ENCODE measurements at regions not wholly inside any gene's neighbourhood (a gene's known extent, or its start where the extent isn't known, plus 50 kb on each side); places are given as distances from the start of the nearest gene placed in this dataset.
"Not testable (repeated sequence)": the region's sequence is repeated elsewhere in the genome, so short reads cannot be mapped to it uniquely, and the experiment has no call there.

- H3K36me3 ChIP-seq (ENCODE audit: control insufficient read depth, insufficient read depth, low read length); H3K9ac ChIP-seq (ENCODE audit: low read length); H3K4me3 ChIP-seq (ENCODE audit: low read depth, low read length); H3K4me1 ChIP-seq (ENCODE audit: control insufficient read depth, insufficient read depth, low read length); H3K27ac ChIP-seq (ENCODE audit: low read depth, low read length); H3K27me3 ChIP-seq (ENCODE audit: control insufficient read depth, insufficient read depth, low read length): not testable (repeated sequence)
- H3K9me3 ChIP-seq (ENCODE audit: control insufficient read depth, insufficient read depth, low read depth, low read length) = peaks cover 35% of the 10 kb centered on the region; the same call in 1 of the 2 replicates
Measured at GRCh38 chr14:105642486-105642885, 116.1 kb downstream of the TMEM121 start.

DNA sequence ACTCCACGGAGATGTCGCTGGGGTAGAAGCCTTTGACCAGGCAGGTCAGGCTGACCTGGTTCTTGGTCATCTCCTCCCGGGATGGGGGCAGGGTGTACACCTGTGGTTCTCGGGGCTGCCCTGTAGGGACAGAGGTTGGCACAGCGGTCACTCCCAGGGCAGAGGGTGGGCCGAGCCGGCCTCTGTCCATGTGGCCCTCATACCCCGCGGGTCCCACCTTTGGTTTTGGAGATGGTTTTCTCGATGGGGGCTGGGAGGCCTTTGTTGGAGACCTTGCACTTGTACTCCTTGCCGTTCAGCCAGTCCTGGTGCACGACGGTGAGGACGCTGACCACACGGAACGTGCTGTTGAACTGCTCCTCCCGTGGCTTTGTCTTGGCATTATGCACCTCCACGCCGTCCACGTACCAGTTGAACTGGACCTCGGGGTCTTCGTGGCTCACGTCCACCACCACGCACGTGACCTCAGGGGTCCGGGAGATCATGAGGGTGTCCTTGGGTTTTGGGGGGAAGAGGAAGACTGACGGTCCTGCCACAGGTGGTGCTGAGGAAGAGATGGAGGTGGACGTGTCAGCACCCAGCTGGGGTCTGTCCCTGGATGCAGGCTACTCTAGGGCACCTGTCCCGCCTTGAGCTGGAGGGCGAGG, 117.1 kb downstream of the TMEM121 start:
- not testable (repeated sequence) for H3K4me3 ChIP-seq (ENCODE audit: low read depth, low read length); H3K9ac ChIP-seq (ENCODE audit: low read length); H3K4me1 ChIP-seq (ENCODE audit: control insufficient read depth, insufficient read depth, low read length); H3K36me3 ChIP-seq (ENCODE audit: control insufficient read depth, insufficient read depth, low read length); H3K27me3 ChIP-seq (ENCODE audit: control insufficient read depth, insufficient read depth, low read length); H3K27ac ChIP-seq (ENCODE audit: low read depth, low read length)
- peaks cover 44% of the 10 kb centered on the region; the same call in 1 of the 2 replicates for H3K9me3 ChIP-seq (ENCODE audit: control insufficient read depth, insufficient read depth, low read depth, low read length)

DNA sequence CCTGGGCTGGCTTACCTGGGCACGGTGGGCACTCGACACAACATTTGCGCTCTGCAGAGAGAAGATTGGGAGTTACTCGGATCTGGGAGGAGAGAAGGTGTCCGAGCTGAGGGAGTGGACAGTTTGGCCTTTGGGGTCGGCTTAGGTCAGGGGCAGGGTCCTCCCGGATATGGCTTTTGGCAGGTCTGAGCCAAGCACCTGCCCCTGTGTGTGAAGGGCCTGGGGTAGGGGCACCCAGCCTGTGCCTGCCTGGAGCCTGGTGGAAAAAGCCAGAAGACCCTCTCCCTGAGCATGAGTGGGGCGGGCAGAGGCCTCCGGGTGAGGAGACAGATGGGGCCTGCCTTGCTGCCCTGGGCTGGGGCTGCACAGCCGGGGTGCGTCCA, 117.7 kb downstream of the TMEM121 start:
- H3K4me3 ChIP-seq (ENCODE audit: low read depth, low read length); H3K27me3 ChIP-seq (ENCODE audit: control insufficient read depth, insufficient read depth, low read length); H3K9ac ChIP-seq (ENCODE audit: low read length); H3K4me1 ChIP-seq (ENCODE audit: control insufficient read depth, insufficient read depth, low read length); H3K27ac ChIP-seq (ENCODE audit: low read depth, low read length); H3K36me3 ChIP-seq (ENCODE audit: control insufficient read depth, insufficient read depth, low read length): not testable (repeated sequence)
- peaks cover 49% of the 10 kb centered on the region; the same call in 1 of the 2 replicates for H3K9me3 ChIP-seq (ENCODE audit: control insufficient read depth, insufficient read depth, low read depth, low read length)

- not testable (repeated sequence) for H3K4me1 ChIP-seq (ENCODE audit: control insufficient read depth, insufficient read depth, low read length); H3K27me3 ChIP-seq (ENCODE audit: control insufficient read depth, insufficient read depth, low read length); H3K4me3 ChIP-seq (ENCODE audit: low read depth, low read length); H3K27ac ChIP-seq (ENCODE audit: low read depth, low read length); H3K9ac ChIP-seq (ENCODE audit: low read length); H3K36me3 ChIP-seq (ENCODE audit: control insufficient read depth, insufficient read depth, low read length)
- H3K9me3 ChIP-seq (ENCODE audit: control insufficient read depth, insufficient read depth, low read depth, low read length) = peaks cover 53% of the 10 kb centered on the region; the same call in 1 of the 2 replicates
Measured at GRCh38 chr14:105644457-105644856, 118.1 kb downstream of the TMEM121 start.

- H3K27me3 ChIP-seq (ENCODE audit: control insufficient read depth, insufficient read depth, low read length); H3K4me1 ChIP-seq (ENCODE audit: control insufficient read depth, insufficient read depth, low read length); H3K27ac ChIP-seq (ENCODE audit: low read depth, low read length); H3K4me3 ChIP-seq (ENCODE audit: low read depth, low read length); H3K9ac ChIP-seq (ENCODE audit: low read length); H3K36me3 ChIP-seq (ENCODE audit: control insufficient read depth, insufficient read depth, low read length): not testable (repeated sequence)
- peaks cover 56% of the 10 kb centered on the region; the same call in 1 of the 2 replicates for H3K9me3 ChIP-seq (ENCODE audit: control insufficient read depth, insufficient read depth, low read depth, low read length)
Measured at GRCh38 chr14:105644891-105645290, 118.5 kb downstream of the TMEM121 start.

- not testable (repeated sequence) for H3K4me1 ChIP-seq (ENCODE audit: control insufficient read depth, insufficient read depth, low read length); H3K4me3 ChIP-seq (ENCODE audit: low read depth, low read length); H3K27me3 ChIP-seq (ENCODE audit: control insufficient read depth, insufficient read depth, low read length); H3K36me3 ChIP-seq (ENCODE audit: control insufficient read depth, insufficient read depth, low read length); H3K27ac ChIP-seq (ENCODE audit: low read depth, low read length); H3K9ac ChIP-seq (ENCODE audit: low read length)
- H3K9me3 ChIP-seq (ENCODE audit: control insufficient read depth, insufficient read depth, low read depth, low read length) = peaks cover 60% of the 10 kb centered on the region; the same call in 1 of the 2 replicates
Measured at GRCh38 chr14:105645389-105645788, 119.0 kb downstream of the TMEM121 start.

- H3K27ac ChIP-seq (ENCODE audit: low read depth, low read length) = no peak overlapping the region
- H3K4me1 ChIP-seq (ENCODE audit: control insufficient read depth, insufficient read depth, low read length) = no peaks in the 10 kb centered on the region
- no peak overlapping the region for H3K4me3 ChIP-seq (ENCODE audit: low read depth, low read length)
- no peaks in the 10 kb centered on the region for H3K36me3 ChIP-seq (ENCODE audit: control insufficient read depth, insufficient read depth, low read length)
- H3K9me3 ChIP-seq (ENCODE audit: control insufficient read depth, insufficient read depth, low read depth, low read length) = peaks cover 56% of the 10 kb centered on the region; the same call in 1 of the 2 replicates
- no peaks in the 10 kb centered on the region for H3K27me3 ChIP-seq (ENCODE audit: control insufficient read depth, insufficient read depth, low read length)
- no peak overlapping the region for H3K9ac ChIP-seq (ENCODE audit: low read length)
Measured at GRCh38 chr14:105646175-105646574, 119.8 kb downstream of the TMEM121 start.

- H3K4me3 ChIP-seq (ENCODE audit: low read depth, low read length); H3K4me1 ChIP-seq (ENCODE audit: control insufficient read depth, insufficient read depth, low read length); H3K27ac ChIP-seq (ENCODE audit: low read depth, low read length); H3K9ac ChIP-seq (ENCODE audit: low read length); H3K36me3 ChIP-seq (ENCODE audit: control insufficient read depth, insufficient read depth, low read length); H3K27me3 ChIP-seq (ENCODE audit: control insufficient read depth, insufficient read depth, low read length): not testable (repeated sequence)
- H3K9me3 ChIP-seq (ENCODE audit: control insufficient read depth, insufficient read depth, low read depth, low read length) = peaks cover 52% of the 10 kb centered on the region; the same call in 1 of the 2 replicates
Measured at GRCh38 chr14:105646711-105647281, 120.4 kb downstream of the TMEM121 start.

DNA sequence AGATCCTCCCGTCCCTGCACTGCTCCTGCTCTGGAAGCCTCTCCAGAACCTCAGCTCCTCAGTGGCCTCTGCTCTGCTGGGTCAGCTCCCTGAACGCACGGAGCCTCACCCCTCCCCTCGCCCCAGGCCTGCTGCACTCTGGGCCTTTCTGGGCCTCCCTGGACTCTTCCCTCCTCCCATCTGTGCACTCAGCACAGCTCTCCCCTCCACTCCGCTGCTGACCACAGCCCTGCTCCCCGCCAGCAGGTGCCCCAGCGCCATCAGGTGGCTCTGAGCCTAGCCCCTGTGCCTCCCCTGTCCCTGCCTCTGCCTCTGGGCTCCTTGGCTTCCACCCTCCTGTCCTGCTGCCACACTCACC, 121.0 kb downstream of the TMEM121 start:
- not testable (repeated sequence) for H3K9ac ChIP-seq (ENCODE audit: low read length); H3K36me3 ChIP-seq (ENCODE audit: control insufficient read depth, insufficient read depth, low read length); H3K4me1 ChIP-seq (ENCODE audit: control insufficient read depth, insufficient read depth, low read length); H3K4me3 ChIP-seq (ENCODE audit: low read depth, low read length); H3K27me3 ChIP-seq (ENCODE audit: control insufficient read depth, insufficient read depth, low read length); H3K27ac ChIP-seq (ENCODE audit: low read depth, low read length)
- peaks cover 49% of the 10 kb centered on the region; the same call in 1 of the 2 replicates for H3K9me3 ChIP-seq (ENCODE audit: control insufficient read depth, insufficient read depth, low read depth, low read length)

DNA sequence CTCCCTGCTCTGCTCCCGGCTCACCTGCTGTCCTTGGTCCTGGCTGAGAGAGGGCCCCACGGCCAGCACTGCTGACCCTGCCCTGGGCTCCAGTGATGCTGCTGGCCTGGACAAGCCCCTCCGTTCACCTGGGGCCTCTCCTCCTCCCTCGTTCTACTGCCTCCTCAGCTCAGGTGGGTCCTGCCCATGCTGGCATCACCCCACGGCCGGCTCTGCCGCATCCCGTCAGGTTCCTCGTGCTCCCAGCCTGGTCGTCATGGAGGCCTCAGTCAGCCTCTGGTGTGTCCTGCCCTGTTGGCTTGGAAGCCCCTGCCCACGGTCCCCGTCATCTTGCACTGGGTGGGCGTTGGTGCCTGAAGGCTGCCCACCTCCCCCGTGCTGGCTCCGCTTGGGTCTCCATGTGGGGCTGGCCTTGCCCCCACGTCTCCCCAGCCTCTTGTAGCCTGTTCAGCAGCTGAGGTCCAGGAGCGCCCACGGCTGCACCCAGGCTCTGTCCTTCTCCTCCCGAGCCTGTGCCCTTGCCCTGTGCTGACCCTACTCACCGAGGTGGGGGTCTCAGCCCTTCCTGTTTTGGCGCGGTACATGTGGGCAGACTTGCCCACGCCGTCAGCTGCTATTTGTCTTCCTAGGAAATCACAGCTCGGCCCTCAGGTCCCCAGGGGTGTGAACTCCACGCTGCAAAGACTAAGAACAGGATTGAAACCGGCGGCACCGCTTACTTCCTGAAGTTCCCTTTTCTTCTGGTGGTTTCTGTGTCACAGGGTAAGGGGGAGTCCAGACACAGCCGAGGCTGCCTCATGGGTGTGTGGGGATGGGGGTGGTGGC, 121.6 kb downstream of the TMEM121 start:
- no peaks in the 10 kb centered on the region for H3K4me1 ChIP-seq (ENCODE audit: control insufficient read depth, insufficient read depth, low read length)
- no peak overlapping the region for H3K9ac ChIP-seq (ENCODE audit: low read length)
- H3K4me3 ChIP-seq (ENCODE audit: low read depth, low read length) = no peak overlapping the region
- H3K9me3 ChIP-seq (ENCODE audit: control insufficient read depth, insufficient read depth, low read depth, low read length) = peaks cover 49% of the 10 kb centered on the region; the same call in 1 of the 2 replicates
- H3K27ac ChIP-seq (ENCODE audit: low read depth, low read length) = no peak overlapping the region
- H3K36me3 ChIP-seq (ENCODE audit: control insufficient read depth, insufficient read depth, low read length) = no peaks in the 10 kb centered on the region
- no peaks in the 10 kb centered on the region for H3K27me3 ChIP-seq (ENCODE audit: control insufficient read depth, insufficient read depth, low read length)

Data from HUES6 (cell line).